IPS-11a (cell line): ENCODE measurements at regions not wholly inside any gene's neighbourhood (a gene's known extent, or its start where the extent isn't known, plus 50 kb on each side); places are given as distances from the start of the nearest gene placed in this dataset.
"Not testable (repeated sequence)": the region's sequence is repeated elsewhere in the genome, so short reads cannot be mapped to it uniquely, and the experiment has no call there.

Experiments
- H3K4me3 ChIP-seq: one replicate; pipeline ENCODE4 v1.5.1; 2013; ENCODE audit warnings: low read depth, low read length, control low read depth

GRCh38 chr20:29762620-29763019 is 1494.8 kb upstream of the DEFB115 start:
- peak overlapping the region; percentile 4 for H3K4me3 ChIP-seq

GRCh38 chr20:29763821-29764511 is 1493.5 kb upstream of the DEFB115 start:
- H3K4me3 ChIP-seq = no peak overlapping the region

GRCh38 chr20:29764922-29765610 is 1492.4 kb upstream of the DEFB115 start:
- not testable (repeated sequence) for H3K4me3 ChIP-seq

GRCh38 chr20:29778033-29778432 is 1479.4 kb upstream of the DEFB115 start:
- H3K4me3 ChIP-seq = not testable (repeated sequence)

- not testable (repeated sequence) for H3K4me3 ChIP-seq
Measured at GRCh38 chr20:29781217-29781616, 1476.2 kb upstream of the DEFB115 start.

GRCh38 chr20:29781891-29782290 is 1475.6 kb upstream of the DEFB115 start:
- not testable (repeated sequence) for H3K4me3 ChIP-seq

- not testable (repeated sequence) for H3K4me3 ChIP-seq
Measured at GRCh38 chr20:29787456-29787855, 1470.0 kb upstream of the DEFB115 start.

GRCh38 chr20:29790510-29790909 is 1467.0 kb upstream of the DEFB115 start:
- H3K4me3 ChIP-seq = no peak overlapping the region

GRCh38 chr20:29831508-29831907 is 1426.0 kb upstream of the DEFB115 start:
- not testable (repeated sequence) for H3K4me3 ChIP-seq

GRCh38 chr20:29868014-29868413 is 1389.5 kb upstream of the DEFB115 start:
- H3K4me3 ChIP-seq = not testable (repeated sequence)

GRCh38 chr20:29868688-29869087 is 1388.8 kb upstream of the DEFB115 start:
- H3K4me3 ChIP-seq = not testable (repeated sequence)

GRCh38 chr20:29871816-29872215 is 1385.6 kb upstream of the DEFB115 start:
- not testable (repeated sequence) for H3K4me3 ChIP-seq

- H3K4me3 ChIP-seq = peak overlapping the region; percentile 8
Measured at GRCh38 chr20:29873946-29874345, 1383.5 kb upstream of the DEFB115 start.

- no peak overlapping the region for H3K4me3 ChIP-seq
Measured at GRCh38 chr20:29874476-29875202, 1382.8 kb upstream of the DEFB115 start.

GRCh38 chr20:29875321-29876083 is 1382.0 kb upstream of the DEFB115 start:
- H3K4me3 ChIP-seq = not testable (repeated sequence)

GRCh38 chr20:29876084-29876910 is 1381.2 kb upstream of the DEFB115 start:
- H3K4me3 ChIP-seq = not testable (repeated sequence)

- no peak overlapping the region for H3K4me3 ChIP-seq
Measured at GRCh38 chr20:29876911-29877285, 1380.6 kb upstream of the DEFB115 start.

- H3K4me3 ChIP-seq = not testable (repeated sequence)
Measured at GRCh38 chr20:29877411-29878280, 1379.8 kb upstream of the DEFB115 start.

GRCh38 chr20:29878281-29878741 is 1379.2 kb upstream of the DEFB115 start:
- H3K4me3 ChIP-seq = no peak overlapping the region
